HG03139 (cell line): ENCODE measurements at regions not wholly inside any gene's neighbourhood (a gene's known extent, or its start where the extent isn't known, plus 50 kb on each side); places are given as distances from the start of the nearest gene placed in this dataset.

Source experiments
- ATAC-seq: cut with Tn5 transposase; IDR thresholded peaks from one replicate; pipeline ENCODE4 v1.9.1; 2021; ENCODE audit not compliant: unreplicated experiment

DNA sequence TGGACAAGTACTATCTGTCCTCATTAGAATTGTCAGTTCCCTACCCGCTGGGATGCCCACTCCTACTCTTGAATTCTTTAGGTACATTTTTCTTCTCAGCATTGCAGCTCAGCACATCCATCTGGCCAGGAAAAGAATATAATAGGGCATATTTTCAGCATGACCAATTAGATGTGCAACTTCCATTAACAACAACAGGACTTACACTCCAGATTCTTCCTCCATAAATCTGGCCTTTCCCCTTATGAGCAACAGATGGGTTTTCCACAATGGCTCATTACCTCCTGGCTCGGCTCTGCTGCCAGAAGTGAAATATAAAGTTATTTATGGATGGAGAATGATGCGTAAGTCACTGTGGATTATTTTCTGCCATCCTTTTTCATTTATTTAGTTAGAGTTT lies 443.8 kb upstream of the TGFBR2 start:
- ATAC-seq = no peak

DNA sequence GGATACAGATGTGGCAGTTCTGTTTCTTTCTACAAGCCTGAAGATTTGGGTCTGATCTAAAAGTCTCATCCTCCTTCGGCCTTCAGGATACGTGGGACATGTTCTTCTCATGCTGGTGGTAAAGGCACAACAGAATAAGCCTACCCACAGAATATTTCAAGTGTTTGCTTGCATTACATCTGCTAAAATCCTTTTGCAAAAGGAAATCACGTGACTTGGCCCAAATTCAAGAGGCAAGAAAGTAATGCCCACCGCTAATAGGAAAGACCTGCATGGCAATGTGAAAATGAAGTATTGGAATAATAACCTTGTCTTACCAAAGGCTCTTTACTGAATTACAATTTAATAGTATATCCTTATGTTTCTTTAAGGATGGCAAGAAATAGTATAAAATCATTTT lies 439.9 kb upstream of the TGFBR2 start:
- no peak for ATAC-seq

GRCh38 chr3:30167541-30168011 lies 438.8 kb upstream of the TGFBR2 start:
- ATAC-seq = no peak

DNA sequence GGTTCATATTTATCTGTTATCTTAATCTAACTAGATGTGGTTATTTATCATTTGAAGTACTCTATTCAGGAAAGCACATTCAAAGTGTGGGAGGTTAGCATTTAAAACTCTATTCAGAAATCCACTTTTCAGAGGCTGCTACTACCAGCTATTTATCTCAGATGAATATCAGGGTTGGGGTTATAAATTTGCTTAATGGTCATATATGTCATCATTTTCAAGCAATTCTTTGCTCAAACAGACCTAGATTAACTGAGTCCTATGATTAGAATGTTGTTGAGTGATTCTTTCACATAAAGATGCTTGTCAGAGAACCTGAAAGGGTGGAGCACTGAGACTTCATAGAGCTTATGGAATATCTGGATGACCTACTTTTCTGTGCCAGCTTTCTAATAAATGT lies 436.9 kb upstream of the TGFBR2 start:
- ATAC-seq = no peak

GRCh38 chr3:30170681-30171438 lies 435.5 kb upstream of the TGFBR2 start:
- no peak for ATAC-seq

DNA sequence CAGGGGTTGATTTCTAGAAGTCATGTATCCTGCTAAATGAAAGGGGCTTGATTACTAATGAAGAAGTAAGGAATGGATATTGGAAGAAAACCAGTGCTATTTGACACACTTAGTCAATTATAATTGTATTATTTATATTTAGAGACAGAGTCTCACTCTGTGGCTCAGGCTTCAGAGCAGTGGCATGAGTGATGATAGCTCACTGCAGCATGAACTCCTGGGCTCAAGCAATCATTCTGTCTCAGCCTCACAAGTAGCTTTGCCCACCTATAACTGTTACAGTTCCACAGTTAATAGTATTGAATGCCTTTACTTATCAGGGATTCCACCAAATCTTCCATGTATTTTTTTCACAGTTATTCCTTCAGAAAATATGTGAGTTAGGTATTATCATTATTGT lies 432.0 kb upstream of the TGFBR2 start:
- ATAC-seq = no peak

DNA sequence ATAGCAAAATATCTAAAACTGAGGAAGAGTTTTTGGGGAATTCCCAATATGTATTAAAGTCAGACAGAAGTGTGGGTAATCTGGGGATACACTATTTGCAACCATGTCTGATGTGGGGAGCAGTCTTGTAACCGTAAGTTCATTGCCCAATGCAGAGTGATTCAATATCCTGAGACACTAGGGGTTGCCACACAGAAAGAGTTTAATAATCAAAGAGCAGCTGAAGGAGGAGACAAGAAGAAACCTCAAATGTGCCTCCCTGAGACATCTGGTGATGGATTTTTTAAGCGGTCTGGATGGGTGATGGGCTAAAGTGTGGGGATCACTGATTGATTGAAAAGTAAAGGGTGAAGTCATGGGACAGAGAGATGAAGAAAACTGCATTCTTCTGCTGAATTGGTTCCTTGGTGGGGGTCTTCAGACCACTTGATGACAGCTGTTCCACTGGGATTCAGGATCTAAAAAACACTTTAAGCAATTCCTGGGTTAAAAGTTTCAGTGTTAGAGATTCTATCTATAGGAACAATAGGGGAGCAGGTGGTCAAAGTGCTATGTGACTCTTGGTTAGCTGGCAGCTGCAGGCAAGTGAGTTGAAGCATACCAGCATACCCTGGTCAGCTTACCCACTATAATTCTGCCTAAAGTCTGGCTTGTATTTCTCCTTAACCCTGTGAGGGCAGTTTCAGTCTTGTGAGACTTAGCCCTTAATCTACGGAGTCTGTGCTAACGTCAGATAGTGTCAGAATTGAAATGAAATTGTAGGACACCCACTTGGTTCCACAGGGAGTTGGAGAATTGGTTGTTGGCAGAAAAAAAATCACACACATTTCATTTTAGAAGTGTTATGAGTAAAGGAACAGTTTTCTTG lies 425.9 kb upstream of the TGFBR2 start:
- no peak for ATAC-seq

DNA sequence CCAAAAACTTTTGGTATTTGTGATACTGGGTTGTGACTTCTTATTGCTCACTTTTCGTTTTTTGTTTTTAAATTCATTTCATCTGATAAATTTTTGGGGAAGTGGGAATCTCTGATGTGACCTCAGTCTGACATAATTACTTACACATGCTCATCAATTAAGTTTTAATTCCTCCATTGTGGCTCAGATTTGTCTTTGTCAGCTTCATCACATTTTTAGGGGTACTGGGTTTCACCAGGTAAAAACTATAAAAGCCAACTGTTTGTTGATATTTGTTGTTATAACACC lies 425.3 kb upstream of the TGFBR2 start:
- no peak for ATAC-seq

DNA sequence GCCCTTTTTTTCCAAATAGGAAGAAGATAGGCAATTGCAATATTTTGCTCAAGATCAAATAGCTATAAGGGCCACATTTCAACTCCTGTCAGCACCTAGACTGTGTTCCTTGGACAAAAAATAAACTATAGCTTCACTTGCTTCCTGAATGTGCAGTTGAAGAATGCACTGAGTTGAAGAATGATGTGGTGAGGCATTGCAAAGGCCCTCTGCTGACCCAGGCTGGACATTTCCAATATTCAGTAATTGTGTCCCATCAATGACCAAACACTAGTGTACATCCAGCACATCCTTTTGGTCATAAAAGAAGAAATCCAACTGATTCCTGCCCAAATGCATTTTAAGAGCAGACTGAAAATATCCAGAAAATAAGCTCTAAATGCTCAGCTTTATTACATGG lies 424.8 kb upstream of the TGFBR2 start:
- ATAC-seq = no peak

GRCh38 chr3:30183421-30183820 lies 423.0 kb upstream of the TGFBR2 start:
- ATAC-seq = no peak

DNA sequence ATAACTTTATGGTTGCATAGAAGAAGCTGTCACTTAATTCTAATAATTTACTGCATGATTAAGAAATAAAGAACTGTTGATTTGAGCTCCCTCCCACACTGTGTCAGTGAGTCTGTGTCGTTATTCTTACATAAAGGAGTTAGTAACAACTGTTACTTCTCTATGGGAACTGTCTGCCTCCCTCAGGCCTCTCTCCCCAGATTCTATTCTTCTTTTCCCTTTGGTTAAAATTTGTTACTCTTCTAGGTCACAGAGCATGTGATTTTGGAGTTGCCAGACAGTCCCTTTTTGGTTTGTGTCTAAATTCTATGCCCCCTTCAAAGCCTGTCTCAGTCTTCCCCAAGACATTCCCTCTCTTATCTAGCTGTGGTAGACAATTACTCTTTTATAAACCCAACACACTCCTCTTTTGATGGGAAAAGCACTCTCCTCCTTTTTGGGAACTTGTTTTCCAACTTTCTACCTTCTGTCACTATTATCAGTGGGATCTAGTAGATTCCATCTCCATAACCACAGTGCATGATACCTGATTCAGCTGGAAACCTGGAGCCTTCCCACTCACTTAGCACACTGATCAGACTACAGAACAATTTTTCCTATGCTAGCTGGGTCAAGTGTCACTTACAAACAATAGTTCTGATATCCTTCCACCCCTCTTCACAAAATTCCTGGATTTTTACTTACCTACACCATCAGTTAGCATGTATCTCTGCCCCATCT lies 422.1 kb upstream of the TGFBR2 start:
- ATAC-seq = no peak

- no peak for ATAC-seq
Observed at GRCh38 chr3:30185872-30186271, 420.5 kb upstream of the TGFBR2 start.

DNA sequence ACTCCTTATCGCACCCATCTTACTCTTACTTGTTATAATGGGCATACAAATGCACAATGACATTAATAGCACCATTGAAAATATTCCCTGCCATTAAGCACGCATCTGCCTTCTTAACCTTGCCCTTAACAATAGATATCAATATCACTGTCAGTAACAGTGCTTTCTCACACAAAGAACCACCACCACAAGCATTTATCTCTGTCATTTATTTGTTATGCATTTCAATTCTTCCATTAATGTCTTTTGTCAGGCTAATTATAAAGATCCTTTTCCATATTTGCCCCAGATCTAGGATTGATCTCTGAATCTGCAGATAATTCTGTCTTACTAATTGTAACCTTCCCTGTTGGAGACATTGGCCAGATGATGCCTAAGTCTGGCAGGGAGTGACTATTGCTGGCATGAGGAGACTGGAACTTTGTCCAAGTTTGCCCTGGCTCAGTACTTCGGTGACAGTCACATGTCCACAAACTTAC lies 419.6 kb upstream of the TGFBR2 start:
- no peak for ATAC-seq

- no peak for ATAC-seq
Observed at GRCh38 chr3:30187366-30187765, 419.0 kb upstream of the TGFBR2 start.

DNA sequence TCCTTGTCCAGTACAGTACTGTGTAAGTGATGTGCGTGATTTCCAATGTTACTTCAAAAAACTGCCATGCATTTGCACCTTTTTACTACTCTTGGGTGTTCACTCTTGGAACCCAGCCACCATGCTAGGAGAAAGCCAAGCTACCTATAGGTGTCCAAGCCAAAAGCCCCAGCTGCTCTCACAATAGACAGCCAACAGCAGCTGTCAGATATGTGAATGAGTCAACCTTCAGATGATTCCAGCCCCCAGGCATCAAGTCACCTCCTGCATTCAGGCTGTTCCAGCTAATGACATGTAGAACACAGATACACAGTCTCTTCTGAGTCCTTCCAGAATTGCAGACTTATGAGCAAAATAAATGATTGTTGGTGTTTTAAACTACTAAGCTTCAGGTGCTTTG lies 417.7 kb upstream of the TGFBR2 start:
- no peak for ATAC-seq

DNA sequence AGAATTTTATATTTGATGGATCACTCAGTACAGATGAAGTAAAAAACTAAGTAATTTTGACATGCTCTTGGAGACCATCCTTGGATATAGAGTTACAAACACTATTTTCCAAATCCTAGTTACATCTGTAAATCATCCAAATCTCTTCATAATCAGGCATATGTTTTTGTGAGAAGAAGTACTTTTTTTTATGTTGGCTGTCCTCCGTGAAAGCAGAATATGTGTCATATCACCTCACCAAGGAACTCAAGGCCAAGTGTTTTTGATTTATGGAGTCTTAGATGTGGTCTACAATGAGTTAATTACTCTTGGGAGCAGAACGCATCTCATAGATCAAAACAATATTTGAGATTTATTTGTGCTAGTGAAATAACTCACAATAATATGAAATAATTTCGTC lies 416.5 kb upstream of the TGFBR2 start:
- no peak for ATAC-seq

GRCh38 chr3:30193625-30194044 lies 412.8 kb upstream of the TGFBR2 start:
- no peak for ATAC-seq

GRCh38 chr3:30195352-30195751 lies 411.0 kb upstream of the TGFBR2 start:
- no peak for ATAC-seq

DNA sequence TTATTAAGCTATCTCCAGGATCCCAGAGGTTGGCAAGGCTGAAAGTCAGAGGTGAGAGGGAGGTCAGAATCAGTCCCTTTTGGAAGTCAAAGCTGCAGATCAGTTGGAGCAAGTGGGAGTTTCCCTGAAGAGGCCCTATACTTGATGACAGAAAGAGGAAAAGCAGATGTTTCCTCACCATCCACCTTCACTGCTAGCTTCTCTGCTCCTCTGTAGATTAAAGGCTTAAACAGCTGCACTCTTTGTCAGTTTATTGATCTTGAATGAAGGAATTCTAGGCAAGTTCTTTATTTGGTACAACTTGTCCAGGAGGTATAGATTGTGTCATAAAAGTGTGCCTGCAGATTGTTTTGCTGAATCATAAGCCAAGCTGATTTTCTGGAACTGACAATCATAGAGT lies 408.2 kb upstream of the TGFBR2 start:
- ATAC-seq = no peak

- ATAC-seq = peak; percentile 78
Observed at GRCh38 chr3:30199096-30199759, 407.2 kb upstream of the TGFBR2 start.

- no peak for ATAC-seq
Observed at GRCh38 chr3:30199855-30200254, 406.5 kb upstream of the TGFBR2 start.
